C4-2B (cell line): ENCODE measurements at regions not wholly inside any gene's neighbourhood (a gene's known extent, or its start where the extent isn't known, plus 50 kb on each side); places are given as distances from the start of the nearest gene placed in this dataset.

Experiments used
- H3K27ac ChIP-seq: fragments of 450-650 bp; 2 replicates; pipeline ENCODE4 v1.5.1; 2017
- ZFX ChIP-seq: fragments of 450-650 bp; IDR thresholded peaks from 2 replicates; pipeline ENCODE4 v1.6.1; 2017
- TF ChIP-seq, protein P1 (sequence below): fragments of 450-650 bp; conservative IDR thresholded peaks from 2 replicates; pipeline ENCODE4 v1.5.1; 2017; ENCODE audit warnings: mild to moderate bottlenecking

DNA sequence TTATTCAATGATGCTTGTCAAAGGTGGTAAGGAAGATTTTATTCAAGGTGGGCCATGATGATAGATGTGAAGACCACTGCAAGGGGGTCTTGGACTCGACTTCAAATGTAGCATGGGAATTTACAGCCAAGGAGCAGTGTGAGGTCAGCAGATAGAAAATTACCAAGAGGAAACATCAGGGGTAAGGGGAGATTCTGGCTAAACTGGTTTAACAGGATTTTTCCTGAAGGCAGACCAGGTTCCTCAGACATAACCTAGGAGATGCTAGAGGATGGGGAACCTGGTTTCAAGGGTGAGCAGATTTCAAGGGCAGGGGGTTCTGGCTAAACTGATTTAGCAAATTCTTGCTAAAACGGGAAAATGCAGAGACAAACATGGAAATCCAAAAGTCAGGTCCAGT is 464.9 kb downstream of the TAFA4 start:
- no peak overlapping the region for H3K27ac ChIP-seq
- TF ChIP-seq, protein P1, sequence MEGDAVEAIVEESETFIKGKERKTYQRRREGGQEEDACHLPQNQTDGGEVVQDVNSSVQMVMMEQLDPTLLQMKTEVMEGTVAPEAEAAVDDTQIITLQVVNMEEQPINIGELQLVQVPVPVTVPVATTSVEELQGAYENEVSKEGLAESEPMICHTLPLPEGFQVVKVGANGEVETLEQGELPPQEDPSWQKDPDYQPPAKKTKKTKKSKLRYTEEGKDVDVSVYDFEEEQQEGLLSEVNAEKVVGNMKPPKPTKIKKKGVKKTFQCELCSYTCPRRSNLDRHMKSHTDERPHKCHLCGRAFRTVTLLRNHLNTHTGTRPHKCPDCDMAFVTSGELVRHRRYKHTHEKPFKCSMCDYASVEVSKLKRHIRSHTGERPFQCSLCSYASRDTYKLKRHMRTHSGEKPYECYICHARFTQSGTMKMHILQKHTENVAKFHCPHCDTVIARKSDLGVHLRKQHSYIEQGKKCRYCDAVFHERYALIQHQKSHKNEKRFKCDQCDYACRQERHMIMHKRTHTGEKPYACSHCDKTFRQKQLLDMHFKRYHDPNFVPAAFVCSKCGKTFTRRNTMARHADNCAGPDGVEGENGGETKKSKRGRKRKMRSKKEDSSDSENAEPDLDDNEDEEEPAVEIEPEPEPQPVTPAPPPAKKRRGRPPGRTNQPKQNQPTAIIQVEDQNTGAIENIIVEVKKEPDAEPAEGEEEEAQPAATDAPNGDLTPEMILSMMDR: no peak
- TF ChIP-seq ZFX: no peak

DNA sequence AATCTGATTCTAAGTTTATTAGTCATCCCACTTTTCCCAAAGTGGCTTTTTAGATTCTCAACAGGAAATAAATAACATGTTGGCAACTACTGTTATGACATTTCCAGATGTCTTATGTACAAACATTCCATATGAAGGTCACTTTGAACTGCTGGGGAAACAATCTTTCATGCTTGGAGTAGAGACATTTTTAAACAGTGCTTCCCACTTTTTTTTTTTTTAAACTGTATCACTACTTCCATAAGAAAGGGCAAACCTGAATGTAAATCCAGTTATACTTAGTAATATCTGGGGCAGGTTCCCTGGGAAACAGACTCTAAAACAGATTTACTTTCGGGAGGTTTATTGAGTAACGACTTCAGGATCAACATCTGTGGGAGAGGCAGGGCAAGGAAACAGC is 473.8 kb downstream of the TAFA4 start:
- TF ChIP-seq, protein P1: no peak
- no peak for TF ChIP-seq ZFX
- H3K27ac ChIP-seq: no peak overlapping the region

DNA sequence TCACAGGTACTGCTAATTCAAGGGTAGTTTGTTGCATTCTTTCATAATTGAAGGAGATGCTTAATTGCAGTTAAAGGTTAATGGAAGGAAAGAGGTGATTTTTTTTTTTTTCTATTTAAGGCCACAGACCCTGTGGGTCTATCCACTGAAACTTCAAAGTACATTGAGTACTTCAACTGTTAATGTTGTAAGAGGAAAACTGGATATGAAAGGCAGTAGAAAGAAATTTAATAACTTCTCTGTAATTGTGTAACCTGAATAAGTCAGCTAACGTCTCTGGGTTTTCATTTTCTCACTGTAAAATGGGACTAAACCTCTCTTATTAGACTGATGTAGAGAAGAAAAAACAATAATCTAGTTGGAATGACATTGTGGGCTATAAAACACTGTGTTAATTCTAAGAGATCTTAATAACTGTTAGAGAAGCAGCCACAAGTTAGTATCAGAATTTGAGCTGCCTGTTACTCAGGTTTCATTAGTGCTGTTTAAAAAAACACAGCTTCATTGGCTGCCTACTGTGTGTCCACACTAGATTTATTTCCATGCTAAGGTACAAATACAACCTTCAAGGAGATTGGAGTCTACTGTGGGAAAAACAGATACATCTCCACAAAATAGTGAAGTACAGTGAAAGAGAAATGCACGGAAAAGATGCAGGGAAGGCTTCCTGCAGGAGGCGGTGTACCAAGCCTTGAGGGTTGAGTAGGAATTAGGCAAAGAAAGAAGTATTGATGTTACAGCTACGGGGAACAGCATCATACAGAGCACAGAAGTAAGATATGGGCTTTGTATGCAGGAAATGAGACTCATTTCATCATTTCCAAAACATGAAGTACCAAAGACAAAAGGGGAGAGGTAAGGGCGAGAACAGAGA is 483.6 kb downstream of the TAFA4 start:
- H3K27ac ChIP-seq: no peak overlapping the region
- no peak for TF ChIP-seq ZFX
- TF ChIP-seq, protein P1: no peak

DNA sequence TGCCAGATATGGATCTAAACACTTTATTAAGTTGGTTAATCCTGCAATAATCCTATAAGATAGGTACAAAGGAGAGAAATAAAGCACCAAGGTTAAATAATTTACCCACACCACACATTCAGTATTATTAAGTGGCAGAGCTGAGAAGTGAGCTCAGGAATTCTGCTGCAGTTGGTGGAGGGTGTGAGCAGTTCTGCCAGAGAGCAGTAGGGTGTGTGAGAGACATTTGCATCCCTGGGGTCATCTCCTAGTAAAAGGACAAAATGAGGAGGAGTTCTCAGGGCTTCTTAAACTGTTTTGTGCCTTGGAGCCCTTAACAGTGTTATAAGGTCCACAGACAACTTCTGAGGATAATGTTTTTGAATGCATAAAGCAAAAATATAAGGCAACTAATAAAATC is 484.5 kb downstream of the TAFA4 start:
- no peak overlapping the region for H3K27ac ChIP-seq
- TF ChIP-seq ZFX: no peak
- TF ChIP-seq, protein P1: no peak

DNA sequence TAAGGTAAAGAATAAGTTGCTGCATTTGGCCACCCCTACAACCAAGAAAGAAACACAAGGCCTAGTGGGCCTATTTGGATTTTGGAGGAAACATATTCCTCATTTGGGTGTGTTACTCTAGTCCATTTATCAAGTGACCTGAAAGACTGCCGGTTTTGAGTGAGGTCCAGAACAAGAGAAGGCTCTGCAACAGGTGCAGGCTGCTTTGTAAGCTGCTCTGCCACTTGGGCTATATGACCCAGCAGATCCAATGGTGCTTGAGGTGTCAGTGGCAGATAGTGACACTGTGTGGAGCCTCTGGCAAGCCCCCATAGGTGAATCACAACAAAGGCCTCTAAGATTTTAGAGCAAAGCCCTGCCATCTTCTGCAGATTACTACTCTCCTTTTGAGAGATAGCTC is 491.3 kb downstream of the TAFA4 start:
- TF ChIP-seq, protein P1: no peak
- no peak for TF ChIP-seq ZFX
- no peak overlapping the region for H3K27ac ChIP-seq

DNA sequence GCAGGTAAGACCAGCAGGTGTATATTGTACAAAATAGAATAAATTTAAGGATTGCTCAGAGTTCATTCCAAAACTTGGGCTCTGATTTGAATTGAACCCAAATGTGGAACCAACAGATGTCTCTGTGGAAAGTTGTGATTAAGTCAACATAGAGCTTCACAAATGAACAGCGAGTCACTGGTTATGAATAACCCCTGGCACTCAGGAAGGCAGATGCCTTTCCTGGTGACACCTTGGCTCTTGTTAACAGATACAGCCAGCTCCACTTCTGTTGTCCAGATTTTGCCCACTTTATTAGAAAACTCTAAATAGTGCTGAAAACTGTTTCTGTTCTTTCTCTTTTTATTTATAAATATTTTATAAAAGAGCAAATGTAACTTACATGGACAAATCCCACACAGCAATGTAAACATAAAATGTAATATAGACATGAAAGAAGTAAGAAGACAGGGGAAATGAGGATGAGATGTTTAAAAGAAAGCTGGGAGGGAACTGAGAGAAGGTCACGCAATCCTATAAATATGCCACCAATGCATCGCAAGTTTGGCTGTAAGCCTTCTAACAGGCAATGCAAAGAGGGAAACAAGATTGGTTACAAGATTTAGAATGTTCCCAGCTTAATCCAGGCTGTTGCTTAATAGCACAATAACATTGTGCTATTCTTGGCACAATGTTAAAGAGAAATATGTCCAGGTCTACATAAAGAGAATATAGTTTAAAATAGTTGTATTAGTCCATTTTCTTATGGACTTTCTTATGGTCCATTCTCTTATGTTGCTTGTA is 495.5 kb downstream of the TAFA4 start:
- TF ChIP-seq ZFX: no peak
- TF ChIP-seq, protein P1: no peak
- no peak overlapping the region for H3K27ac ChIP-seq

DNA sequence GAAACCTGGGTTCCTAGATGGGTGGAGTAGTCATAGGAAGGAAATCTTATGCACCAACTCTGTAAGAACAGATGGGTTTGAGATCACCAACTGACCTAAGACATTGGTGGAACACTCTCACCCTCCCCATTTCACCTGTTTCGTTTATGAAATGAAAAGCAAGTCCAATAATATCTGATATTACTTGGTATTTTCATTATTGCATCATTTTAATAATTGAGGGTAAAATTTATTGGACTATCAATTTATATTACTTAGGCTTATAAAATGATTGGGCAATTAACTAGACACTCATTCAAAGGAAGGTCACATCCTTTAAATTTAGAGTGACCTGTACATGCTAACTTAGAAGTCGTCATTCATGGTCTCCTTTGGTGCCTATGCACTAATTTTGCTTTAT is 503.9 kb downstream of the TAFA4 start:
- no peak overlapping the region for H3K27ac ChIP-seq
- TF ChIP-seq, protein P1: no peak
- TF ChIP-seq ZFX: no peak
